ENCODE measurements at regions not wholly inside any gene's neighbourhood (a gene's known extent, or its start where the extent isn't known, plus 50 kb on each side); places are given as distances from the start of the nearest gene placed in this dataset.
A peak's percentile ranks its signal among the peaks of the same experiment; 100 is the strongest.

DNA sequence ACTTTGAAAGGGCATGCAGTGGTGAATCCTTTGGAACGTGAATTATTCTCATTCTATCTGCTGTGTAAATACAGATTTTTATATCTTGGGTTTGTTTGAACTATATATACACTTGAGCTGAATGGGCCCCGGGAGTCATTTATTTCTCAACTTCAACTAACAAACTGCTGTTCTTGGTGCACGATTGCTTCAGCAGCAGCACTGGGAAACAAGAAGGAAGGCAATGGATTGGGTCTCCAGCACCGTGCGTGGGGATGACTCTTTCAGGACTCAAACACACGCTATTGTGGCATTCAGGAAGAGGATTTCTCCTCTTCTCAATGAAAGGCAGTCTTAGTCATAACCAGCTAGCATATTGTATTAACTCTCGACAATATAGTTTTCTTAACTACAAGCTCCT, 226.0 kb upstream of the NFE2L3 start:
- no peak for DNase-seq (ENCODE audit: low read depth)

DNA sequence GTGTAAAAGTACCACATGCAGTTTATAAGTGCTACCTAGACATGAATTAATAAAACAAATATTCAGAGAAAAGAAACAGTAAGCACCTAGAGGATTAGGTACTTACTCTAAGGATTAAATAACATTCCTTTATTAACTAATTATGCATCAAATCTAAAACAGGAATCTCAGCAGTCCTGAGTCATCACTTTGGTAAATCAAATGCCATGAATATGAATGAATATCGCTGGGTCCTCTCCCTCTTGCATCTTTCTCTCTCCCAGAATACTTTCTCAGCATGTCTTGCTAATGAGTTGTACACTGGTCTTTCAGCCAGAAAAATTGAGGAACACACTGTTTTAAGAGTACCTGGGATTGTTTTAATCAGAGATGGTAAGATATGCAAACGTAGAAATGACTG, 225.5 kb upstream of the NFE2L3 start:
- DNase-seq (ENCODE audit: low read depth) = no peak

DNA sequence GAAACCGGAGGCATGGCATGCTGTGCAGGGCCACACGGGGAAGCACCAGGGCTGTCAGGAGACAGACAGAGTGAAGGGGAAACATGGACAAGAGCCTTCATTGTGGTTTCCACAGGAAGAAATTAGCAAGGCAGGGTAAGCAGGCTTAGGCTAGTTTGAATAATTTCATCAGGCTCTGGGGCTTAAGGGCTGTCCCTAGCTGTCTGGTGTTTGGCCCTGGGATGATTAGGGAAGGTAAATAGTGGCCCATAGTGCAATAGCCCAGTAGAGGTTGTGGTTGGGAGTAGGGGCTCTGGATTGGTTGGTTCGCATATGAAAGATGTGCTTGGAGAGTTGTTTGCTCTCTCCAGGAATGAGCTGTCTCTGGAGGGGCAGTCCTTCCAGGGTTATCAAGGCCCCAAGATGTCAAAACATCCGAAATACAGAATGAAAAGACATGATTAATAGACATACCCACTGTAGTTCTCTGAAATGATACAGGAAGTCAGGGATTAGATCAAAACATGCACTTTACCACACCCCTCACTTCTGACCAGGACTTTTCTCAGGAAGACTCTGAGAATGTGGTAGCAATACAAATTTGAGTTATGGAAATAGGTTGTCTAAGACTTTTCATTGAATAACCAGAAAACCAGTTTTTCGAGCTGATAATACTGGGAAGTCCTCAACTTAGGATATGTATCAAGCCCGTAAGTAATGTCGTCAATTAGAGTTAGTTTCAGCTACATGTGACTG, 224.9 kb upstream of the NFE2L3 start:
- no peak for DNase-seq (ENCODE audit: low read depth)

DNA sequence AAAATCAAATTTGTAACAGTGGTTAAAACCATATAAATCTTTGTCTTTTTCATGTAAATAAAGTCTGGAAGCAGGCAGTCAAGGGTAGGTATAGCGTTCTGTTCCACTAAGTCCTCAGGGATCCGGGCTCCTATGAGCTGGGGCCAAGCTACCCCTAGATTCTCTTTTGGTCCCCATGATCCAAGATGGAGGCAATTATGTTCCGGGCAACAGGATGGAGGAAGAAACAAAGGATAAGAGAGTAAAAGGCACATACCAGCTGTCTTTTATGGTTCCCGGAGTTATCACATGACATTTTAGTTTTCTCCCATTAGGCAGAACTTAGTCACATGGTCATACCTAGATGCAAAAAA, 224.4 kb upstream of the NFE2L3 start:
- DNase-seq (ENCODE audit: low read depth) = no peak

DNA sequence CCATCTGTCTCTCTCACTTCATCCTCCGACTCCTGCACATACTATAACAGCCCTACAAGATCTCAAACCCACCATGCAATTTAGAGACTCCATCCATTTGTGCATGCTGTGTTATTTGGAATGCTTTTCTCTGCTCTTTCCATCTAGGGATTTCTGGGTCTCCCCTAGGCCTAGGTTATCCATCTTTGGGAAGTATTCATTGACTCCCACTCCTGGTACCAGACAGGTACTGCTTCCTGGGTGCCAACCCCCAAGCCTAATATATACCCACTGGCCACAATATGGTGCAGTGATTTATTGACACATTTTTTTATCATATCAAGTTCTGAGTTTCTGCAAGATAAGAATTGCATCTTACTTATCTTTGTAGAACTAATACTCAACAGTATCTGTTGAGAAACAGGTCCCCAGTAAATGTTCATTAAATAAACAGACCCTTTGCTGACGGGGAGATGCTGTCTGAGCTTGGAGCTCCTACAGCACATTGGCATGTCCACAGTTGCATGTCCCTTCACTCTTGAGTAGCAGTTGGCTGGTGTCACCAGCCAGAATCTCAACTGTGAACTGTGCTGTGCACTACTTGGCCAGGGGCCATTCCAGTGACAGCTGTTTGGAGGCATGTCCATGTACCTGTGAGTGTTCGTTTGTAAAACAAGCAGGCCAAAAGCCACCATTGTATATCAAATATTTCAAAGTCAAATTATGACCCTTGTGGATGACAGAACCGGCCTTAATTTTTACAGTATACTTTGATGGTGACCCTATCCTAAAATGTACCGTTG, 223.3 kb upstream of the NFE2L3 start:
- no peak for DNase-seq (ENCODE audit: low read depth)

DNA sequence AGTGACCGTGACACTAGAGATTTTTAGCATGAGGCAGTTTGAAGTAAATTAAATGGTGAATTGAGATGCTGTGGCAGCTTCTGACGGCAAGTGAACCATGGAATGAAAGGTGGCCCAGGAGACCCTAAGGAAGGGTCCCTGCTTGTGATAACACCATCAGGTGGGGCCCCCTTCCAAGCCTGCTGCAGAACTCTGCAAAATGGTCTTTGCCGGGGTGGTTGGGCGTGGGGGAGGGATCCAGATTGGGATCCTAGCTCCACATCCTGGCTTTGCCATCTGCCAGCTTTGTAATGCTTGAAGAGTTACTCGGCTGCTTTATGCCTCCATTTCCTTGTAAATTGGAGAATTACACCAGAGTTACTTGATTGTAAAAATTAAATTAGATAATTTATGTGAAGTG, 222.6 kb upstream of the NFE2L3 start:
- no peak for DNase-seq (ENCODE audit: low read depth)

DNA sequence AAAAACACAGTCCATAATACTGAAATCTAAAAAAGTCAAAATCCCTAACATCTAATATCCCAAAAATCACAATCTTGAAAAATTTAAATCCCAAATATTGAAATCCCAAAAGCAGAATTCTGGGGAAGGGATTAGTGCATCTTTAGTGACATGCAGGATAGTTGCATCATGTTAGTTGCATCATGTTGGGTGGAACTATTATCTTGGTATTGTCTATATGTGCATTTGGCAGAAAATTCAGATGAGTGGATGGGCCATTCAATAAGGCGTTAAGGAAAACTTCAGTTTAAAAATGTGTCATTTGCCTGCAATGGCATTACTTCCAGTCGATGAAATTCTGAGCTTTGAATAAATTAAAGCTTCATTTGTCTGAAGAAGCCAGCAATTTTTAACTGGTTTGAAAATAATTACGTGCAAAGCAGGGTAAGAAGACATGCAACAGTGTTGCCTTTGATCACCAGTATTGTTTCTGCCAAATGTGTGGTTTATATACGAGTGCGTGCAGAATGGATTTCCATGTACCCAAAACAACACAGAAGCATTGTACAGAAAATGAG, 221.4 kb upstream of the NFE2L3 start:
- DNase-seq (ENCODE audit: low read depth) = no peak

DNA sequence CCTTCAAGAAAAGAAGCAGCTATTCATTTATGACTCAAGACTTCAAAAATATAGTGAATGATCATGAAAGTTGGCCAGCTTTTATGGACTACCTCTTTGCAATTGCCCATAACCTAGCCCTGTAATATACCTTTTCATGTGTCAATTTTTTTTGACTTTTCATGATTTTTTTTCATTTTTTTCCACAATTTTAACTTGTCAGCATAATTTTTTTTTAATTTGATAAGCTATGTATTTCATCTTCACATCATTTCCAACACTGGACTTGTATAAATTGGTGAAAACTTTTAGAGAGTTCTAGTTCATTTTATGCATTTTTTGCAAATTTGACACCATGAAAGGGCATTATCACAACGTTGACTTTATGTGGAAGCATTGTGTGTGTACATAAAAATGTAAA, 220.8 kb upstream of the NFE2L3 start:
- no peak for DNase-seq (ENCODE audit: low read depth)

DNA sequence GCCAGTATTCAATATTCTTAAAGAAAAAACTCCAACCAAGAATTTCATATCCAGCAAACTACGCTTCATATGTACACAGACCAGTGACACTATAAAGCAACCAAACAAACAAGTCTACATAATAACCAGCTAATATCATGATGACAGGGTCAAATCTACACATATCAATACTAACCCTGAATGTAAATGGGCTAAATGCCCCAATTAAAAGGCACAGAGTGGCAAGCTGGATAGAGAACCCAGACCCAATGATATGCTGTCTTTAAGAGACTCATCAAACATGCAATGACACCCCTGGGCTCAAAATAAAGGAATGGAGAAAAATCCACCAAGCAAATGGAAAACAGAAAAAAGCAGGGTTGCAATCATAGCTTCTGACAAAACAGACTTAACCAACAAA, 218.1 kb upstream of the NFE2L3 start:
- no peak for DNase-seq (ENCODE audit: low read depth)

DNA sequence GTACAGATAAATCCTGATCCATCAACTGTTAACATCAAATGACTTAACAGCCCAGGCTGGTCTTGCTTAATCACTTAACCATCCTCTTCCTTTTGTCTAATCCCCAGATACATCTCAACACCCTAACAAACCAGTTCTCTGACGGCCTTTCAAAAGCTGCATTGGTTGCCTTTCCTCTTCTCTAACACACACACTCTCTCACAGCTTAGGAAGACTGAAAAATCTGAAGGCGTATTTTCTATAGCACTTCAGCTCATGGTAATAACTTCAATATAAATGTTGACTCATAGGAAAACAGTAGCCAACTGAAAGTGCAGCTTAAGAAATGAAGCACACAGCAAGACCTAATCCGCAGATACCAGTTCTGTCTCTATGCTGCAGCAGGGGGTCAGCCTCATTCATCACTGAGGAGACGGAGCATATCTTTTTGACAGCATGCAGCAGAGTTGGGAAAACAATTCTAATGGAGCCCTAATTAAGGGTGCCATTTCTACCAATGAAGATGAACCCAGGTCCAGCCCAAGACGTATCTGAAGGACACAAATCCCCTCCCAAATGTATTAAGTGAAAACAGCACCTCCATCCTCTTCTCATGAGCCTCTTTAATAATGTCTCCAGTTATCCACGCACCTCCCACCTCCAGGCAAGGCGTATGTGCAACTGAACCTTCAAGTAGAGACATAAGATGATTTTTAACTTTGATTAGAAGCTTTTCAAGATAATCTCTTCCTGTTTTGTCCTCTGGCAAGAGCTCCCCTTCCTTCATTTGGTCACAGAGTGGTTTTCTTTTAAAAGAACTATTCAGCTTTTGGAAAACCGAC, 211.7 kb upstream of the NFE2L3 start:
- DNase-seq (ENCODE audit: low read depth) = no peak

DNA sequence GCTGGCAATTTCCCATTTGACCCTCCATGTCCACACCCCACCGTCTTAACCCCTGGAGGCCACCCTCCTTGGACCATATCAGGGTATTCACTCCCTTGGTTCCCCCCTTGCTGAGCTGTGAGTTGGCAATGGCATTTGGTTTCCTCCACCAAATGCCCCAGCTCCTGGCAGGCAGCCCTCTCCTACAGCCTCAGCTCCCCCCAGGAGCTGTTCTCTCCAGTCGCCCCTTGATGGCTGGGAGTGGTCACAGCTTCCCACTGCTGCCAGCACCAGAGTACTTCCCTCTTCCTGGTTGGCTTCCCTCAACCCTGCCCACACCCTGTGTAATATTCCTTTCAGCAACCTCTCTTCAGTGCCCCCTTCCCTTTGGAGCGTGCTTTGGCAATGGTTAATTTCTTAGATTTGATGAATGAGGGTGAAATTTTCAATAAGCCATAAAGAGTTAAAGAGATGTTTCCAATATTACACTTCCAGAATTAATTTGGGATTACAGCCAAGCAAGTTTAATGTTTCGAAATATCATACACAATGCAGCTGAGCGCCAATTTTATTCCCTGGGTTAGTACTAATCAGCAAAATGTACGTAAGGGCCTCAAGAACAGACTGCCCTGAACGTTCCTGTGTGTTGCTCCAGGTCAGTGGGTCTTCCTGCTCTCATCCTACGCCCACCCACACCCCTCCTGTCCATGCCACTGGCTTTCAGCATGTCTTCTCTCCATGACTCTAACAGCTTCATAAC, 207.1 kb upstream of the NFE2L3 start:
- no peak for DNase-seq (ENCODE audit: low read depth)

DNA sequence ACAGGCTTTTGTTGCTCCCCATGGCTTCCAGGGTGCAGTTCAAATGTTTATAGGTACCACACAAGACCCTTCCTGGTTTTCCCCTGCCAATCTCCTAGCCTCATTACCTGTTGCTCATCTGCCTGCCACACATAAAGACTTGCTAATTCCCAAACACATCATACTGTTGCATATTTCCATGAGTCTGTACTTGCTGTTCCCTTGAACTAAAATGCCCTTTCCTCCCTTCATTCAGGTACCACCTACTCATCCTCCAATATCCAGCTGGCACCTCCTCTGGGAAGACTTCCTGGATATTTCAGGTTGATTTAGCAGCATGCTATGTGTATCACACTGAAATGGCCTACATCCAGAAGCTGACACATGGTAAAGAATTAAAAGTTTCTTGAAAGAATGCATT, 206.4 kb upstream of the NFE2L3 start:
- no peak for DNase-seq (ENCODE audit: low read depth)

DNA sequence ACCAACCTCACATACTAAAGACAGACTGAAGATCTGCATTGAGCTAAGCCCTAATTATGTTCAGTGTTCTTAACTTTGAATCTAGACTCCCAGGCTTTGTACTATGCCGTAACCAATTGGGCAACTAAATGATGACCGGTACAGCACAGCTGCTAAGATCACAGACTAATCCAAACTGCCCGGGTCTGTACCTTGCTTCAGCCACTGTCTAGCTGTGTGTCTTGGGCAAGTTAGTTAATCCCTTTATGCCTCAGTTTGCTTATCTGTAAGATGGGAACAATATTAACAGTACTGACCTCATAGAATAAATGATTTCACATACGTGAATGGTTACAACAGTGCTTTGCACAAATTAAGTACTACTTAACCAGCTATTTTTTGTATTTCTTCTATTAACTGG, 205.8 kb upstream of the NFE2L3 start:
- no peak for DNase-seq (ENCODE audit: low read depth)

DNA sequence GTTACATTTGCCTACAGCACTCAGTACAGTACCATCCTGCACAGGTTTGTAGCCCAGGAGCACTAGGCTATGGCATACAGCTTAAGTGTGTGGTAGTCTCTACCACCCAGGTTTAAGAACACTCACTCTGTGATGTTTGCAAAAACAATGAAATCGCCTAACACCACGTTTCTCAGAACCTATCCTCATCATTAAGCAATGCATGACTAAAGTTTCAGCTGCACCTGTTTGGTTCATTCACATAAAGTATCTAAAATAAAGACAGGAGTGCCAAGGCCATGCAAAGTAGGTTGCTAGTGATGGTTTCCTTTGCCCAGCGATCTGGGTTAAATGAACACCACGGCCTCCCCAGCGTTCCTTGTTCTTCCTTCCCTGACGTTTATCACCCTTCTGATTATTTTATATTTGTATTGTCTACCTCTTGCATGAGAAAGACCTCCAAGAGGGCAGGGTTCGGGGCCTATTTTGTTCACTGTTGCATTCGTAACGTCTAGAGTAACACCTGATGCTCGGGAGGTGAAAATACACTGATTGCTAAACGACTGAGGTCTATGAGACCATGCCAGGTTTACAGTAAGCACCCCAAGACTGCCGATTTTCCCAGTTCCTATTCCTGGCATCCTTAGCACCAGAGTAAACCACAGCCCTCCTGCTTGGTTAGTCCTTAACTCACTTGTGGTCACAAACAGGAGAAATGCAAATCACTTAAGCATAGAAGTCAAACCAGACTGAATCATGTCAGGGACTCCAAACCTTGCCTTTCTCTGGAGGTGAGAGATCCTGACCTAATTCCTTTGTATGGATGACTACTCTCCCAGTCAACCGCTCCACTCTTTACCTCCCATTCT, 204.1 kb upstream of the NFE2L3 start:
- DNase-seq (ENCODE audit: low read depth) = no peak

DNA sequence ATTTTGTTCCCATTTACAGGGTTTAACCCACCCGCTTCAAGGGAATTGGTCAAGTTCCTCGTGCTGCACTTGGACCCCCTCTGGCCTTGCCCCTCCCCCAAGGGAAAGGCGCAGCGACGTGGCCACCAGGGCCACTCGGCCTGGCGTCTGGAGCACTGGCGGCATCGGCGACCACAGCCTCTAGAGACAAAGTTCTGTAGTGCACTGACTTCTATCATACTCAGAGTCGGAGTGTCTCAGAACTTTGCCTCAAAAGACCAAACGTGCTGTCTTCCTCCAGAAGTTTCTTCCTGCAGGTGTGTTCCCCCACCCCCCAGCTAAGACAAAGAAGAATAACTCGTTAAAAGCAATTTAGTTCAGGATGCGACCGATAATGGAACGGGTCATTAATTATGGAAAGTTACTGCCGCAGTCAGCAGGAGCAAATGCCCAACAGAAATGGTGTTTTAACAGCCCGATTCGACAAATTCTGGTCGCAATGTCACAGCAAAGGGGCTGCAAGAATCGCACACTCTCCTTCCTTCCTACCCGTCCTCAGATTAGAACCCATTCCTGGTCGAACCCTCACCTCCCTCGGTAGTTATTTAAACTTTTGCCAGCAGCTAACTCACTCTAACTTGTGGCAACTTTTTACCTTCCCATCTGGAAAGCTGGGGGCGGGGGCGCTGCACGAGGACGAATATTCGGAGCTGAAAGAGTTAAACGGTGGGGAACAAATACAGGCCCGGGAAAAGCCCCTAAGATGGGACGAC, 202.1 kb upstream of the NFE2L3 start:
- DNase-seq (ENCODE audit: low read depth) = no peak

DNA sequence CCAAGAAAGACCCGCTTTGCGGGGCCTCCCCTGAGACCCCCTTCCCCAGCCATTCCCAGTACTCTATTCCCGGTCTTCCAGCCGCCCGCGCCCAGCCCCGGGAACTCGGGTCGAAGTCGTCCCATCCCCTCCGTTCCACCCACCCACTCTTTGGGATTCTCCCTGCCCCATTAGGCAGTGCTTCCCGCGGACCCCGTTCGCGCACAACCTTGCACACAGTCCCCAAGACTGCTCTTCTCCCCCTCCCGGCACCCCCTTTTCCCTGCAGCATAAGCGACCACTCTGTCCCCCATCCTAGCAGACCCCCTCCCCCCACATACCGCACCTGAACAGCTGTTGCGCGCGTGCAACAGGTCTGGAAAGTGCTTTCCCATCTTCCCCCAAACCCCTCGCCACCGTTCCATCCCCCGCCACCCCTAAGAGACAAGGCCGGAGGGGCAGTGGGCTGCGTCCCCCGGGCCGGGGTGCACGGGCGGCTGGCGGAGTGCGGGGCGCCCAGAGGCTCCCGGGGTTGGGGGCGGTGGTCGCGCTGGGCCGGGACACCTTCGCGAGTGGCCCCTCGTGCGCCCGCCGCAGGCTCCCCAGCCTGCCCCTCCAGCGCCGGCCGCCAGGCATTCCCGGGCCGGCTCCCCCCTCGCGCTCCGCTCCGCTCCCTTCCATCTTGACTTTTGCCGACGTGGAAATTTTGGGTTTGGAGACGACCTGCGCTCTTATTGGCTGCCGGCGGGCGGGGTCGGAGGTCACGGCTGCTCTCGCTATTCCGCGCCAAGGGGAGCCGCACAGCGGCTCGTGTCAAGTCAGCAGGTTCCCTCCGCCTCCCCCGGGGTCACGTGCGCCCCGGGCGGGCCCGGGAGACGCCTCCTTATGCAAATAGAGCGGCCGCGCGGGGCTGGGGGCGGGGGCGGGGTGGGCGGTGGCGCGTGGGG, 201.2 kb upstream of the NFE2L3 start:
- DNase-seq (ENCODE audit: low read depth) = peak; percentile 71

DNA sequence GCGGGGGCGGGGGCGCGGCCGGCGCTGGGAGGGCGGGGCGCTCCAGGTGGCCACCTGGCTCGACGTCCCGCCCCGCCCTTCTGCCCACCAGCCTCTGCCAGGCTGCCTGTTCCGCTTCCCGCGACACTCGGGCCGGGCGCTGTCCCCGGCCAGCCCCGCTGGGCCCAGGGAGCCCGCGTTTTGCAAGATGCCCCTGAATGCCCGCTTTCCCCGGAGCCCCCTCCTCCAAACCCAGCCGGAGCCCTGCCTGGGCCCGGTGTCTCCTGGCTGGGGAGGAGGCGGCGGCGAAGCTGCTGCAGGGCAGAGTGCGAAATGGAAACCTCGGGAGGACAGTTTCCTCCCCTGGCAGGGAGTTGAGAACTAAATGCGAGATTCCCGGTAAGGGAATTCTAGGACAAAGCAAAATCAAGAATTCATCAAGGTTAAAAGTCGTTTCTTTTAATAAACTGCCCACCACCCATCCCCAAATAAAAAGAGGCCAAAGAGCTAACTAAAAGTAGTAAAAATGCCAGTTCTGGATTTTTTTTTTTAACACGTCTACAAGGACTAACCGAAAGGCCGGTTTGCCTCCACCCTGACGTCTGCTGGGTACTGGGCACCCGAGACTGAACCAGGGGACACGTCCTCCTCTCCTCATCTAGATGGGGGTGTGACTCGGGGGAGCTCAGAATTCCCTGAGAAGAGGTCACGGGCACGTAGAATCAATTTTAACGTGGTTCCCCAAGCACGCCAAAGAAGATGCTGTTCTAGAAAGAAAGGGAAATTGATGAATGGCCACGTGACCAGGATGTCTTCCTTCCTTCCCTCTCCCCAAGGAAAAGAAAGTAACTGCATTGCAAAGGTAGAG, 200.4 kb upstream of the NFE2L3 start:
- no peak for DNase-seq (ENCODE audit: low read depth)

Measured in fibroblast of gingiva (primary cell).